ENCODE measurements at regions not wholly inside any gene's neighbourhood (a gene's known extent, or its start where the extent isn't known, plus 50 kb on each side); places are given as distances from the start of the nearest gene placed in this dataset.

- H3K27ac Mint-ChIP-seq = no peak overlapping the region
Observed at GRCh38 chr10:46230615-46231014, 56.2 kb upstream of the ANTXRL start.

GRCh38 chr10:46231087-46231486 lies 55.7 kb upstream of the ANTXRL start:
- Mint-ChIP-seq H3K27ac (no peak overlapping the region), H3K4me1 (peaks cover 6% of the 10 kb centered on the region), H3K27me3 (no peaks in the 10 kb centered on the region), H3K4me3 (no peak overlapping the region), H3K9me3 (ENCODE audit: low read depth) (peaks cover 7% of the 10 kb centered on the region), H3K36me3 (ENCODE audit: low read depth) (peaks cover 24% of the 10 kb centered on the region)
- DNase-seq (peak; percentile 1), ATAC-seq (no peak)
- POLR2A ChIA-PET = no interaction called here
- intact Hi-C loops (cut with DNase I, micrococcal nuclease) = no loop called here
- CTCF ChIA-PET = interaction anchor here (1.0 kb wide), 1 partner anchor 11 kb away, joined by 4 read pairs; no protein-coding TSS in a partner anchor

More at GRCh38 chr10:46230615-46231014, 56.2 kb upstream of the ANTXRL start:
- peaks cover 7% of the 10 kb centered on the region for H3K9me3 Mint-ChIP-seq (ENCODE audit: low read depth)
- ChIA-PET POLR2A (no interaction called here), CTCF (interaction anchor here (2.2 to 2.4 kb wide), 2 partner anchors 24 to 27 kb away, joined by 14 to 16 read pairs; no protein-coding TSS in a partner anchor)
- H3K4me3 Mint-ChIP-seq = no peak overlapping the region
- H3K36me3 Mint-ChIP-seq (ENCODE audit: low read depth) = peaks cover 24% of the 10 kb centered on the region
- H3K4me1 Mint-ChIP-seq = peaks cover 6% of the 10 kb centered on the region
- ATAC-seq (no peak), DNase-seq (no peak)
- intact Hi-C loops (cut with DNase I, micrococcal nuclease) = no loop called here
- no peaks in the 10 kb centered on the region for H3K27me3 Mint-ChIP-seq

- ChIA-PET POLR2A (no interaction called here), CTCF (interaction anchor here (1.0 kb wide), 1 partner anchor 10 kb away, joined by 4 read pairs; no protein-coding TSS in a partner anchor)
- Mint-ChIP-seq H3K9me3 (ENCODE audit: low read depth) (peaks cover 7% of the 10 kb centered on the region), H3K27me3 (no peaks in the 10 kb centered on the region), H3K4me3 (no peak overlapping the region), H3K27ac (no peak overlapping the region), H3K4me1 (peaks cover 6% of the 10 kb centered on the region), H3K36me3 (ENCODE audit: low read depth) (peaks cover 24% of the 10 kb centered on the region)
- intact Hi-C loops (cut with DNase I, micrococcal nuclease) = no loop called here
- peak; percentile 1 for DNase-seq
- ATAC-seq = no peak
Observed at GRCh38 chr10:46232084-46232483, 54.7 kb upstream of the ANTXRL start.

- CTCF ChIA-PET = no interaction called here
- ATAC-seq = no peak
- Mint-ChIP-seq H3K4me3 (no peak overlapping the region), H3K27me3 (no peaks in the 10 kb centered on the region), H3K36me3 (ENCODE audit: low read depth) (peaks cover 24% of the 10 kb centered on the region), H3K4me1 (peaks cover 6% of the 10 kb centered on the region), H3K27ac (no peak overlapping the region), H3K9me3 (ENCODE audit: low read depth) (peaks cover 7% of the 10 kb centered on the region)
- POLR2A ChIA-PET = no interaction called here
- no peak for DNase-seq
- intact Hi-C loops (cut with DNase I, micrococcal nuclease) = no loop called here
Observed at GRCh38 chr10:46232666-46233065, 54.1 kb upstream of the ANTXRL start.

- peak overlapping the region; percentile 1 for H3K27ac Mint-ChIP-seq
- H3K4me1 Mint-ChIP-seq = peaks cover 6% of the 10 kb centered on the region
- peaks cover 25% of the 10 kb centered on the region for H3K36me3 Mint-ChIP-seq (ENCODE audit: low read depth)
- peaks cover 7% of the 10 kb centered on the region for H3K9me3 Mint-ChIP-seq (ENCODE audit: low read depth)
- H3K27me3 Mint-ChIP-seq = no peaks in the 10 kb centered on the region
- ChIA-PET POLR2A (no interaction called here), CTCF (interaction anchor here (1.0 kb wide), 1 partner anchor 24 kb away, joined by 3 read pairs; no protein-coding TSS in a partner anchor)
- ATAC-seq (no peak), DNase-seq (no peak)
- intact Hi-C loops (cut with DNase I, micrococcal nuclease) = no loop called here
- no peak overlapping the region for H3K4me3 Mint-ChIP-seq
Observed at GRCh38 chr10:46233181-46233580, 53.6 kb upstream of the ANTXRL start.

GRCh38 chr10:46234026-46234425 lies 52.8 kb upstream of the ANTXRL start:
- no peak for ATAC-seq
- no peaks in the 10 kb centered on the region for H3K27me3 Mint-ChIP-seq
- peaks cover 7% of the 10 kb centered on the region for H3K9me3 Mint-ChIP-seq (ENCODE audit: low read depth)
- POLR2A ChIA-PET = interaction anchor here (0.6 kb wide), 1 partner anchor 492 kb away, joined by 3 read pairs; no protein-coding TSS in a partner anchor
- intact Hi-C loops (cut with DNase I, micrococcal nuclease) = no loop called here
- no peak for DNase-seq
- H3K36me3 Mint-ChIP-seq (ENCODE audit: low read depth) = peaks cover 30% of the 10 kb centered on the region
- no peak overlapping the region for H3K4me3 Mint-ChIP-seq
- no peak overlapping the region for H3K27ac Mint-ChIP-seq
- CTCF ChIA-PET = interaction anchor here (0.6 to 1.0 kb wide), 2 partner anchors 23 to 33 kb away, joined by 3 read pairs; no protein-coding TSS in a partner anchor
- peaks cover 8% of the 10 kb centered on the region for H3K4me1 Mint-ChIP-seq

- H3K36me3 Mint-ChIP-seq (ENCODE audit: low read depth) = peaks cover 27% of the 10 kb centered on the region
- H3K27ac Mint-ChIP-seq = no peak overlapping the region
- ChIA-PET CTCF (interaction anchor here (0.6 kb wide), 1 partner anchor 32 kb away, joined by 3 read pairs; no protein-coding TSS in a partner anchor), POLR2A (no interaction called here)
- ATAC-seq = no peak
- peaks cover 7% of the 10 kb centered on the region for H3K9me3 Mint-ChIP-seq (ENCODE audit: low read depth)
- no peaks in the 10 kb centered on the region for H3K27me3 Mint-ChIP-seq
- no peak for DNase-seq
- peaks cover 7% of the 10 kb centered on the region for H3K4me1 Mint-ChIP-seq
- no peak overlapping the region for H3K4me3 Mint-ChIP-seq
- intact Hi-C loops (cut with DNase I, micrococcal nuclease) = loop anchor here in 1 of 2 experiments (1.0 kb wide), 1 partner anchor 11 kb away; no protein-coding TSS in a partner anchor
Observed at GRCh38 chr10:46234431-46235060, 52.3 kb upstream of the ANTXRL start.

- POLR2A ChIA-PET = no interaction called here
- no peak overlapping the region for H3K27ac Mint-ChIP-seq
- peaks cover 25% of the 10 kb centered on the region for H3K36me3 Mint-ChIP-seq (ENCODE audit: low read depth)
- ATAC-seq (no peak), DNase-seq (no peak)
- CTCF ChIA-PET = interaction anchor here (0.8 kb wide), 1 partner anchor 9 kb away, joined by 3 read pairs; no protein-coding TSS in a partner anchor
- H3K4me1 Mint-ChIP-seq = peaks cover 12% of the 10 kb centered on the region
- no peaks in the 10 kb centered on the region for H3K27me3 Mint-ChIP-seq
- H3K9me3 Mint-ChIP-seq (ENCODE audit: low read depth) = peaks cover 3% of the 10 kb centered on the region
- intact Hi-C loops (cut with DNase I, micrococcal nuclease) = loop anchor here in 1 of 2 experiments (1.0 kb wide), 1 partner anchor 13 kb away; no protein-coding TSS in a partner anchor
- H3K4me3 Mint-ChIP-seq = no peak overlapping the region
Observed at GRCh38 chr10:46235705-46236545, 50.9 kb upstream of the ANTXRL start.

- H3K4me3 Mint-ChIP-seq = no peak overlapping the region
- DNase-seq = no peak
- peak overlapping the region; percentile 32 for H3K27ac Mint-ChIP-seq
- ChIA-PET POLR2A (no interaction called here), CTCF (interaction anchor here (0.8 kb wide), 1 partner anchor 10 kb away, joined by 3 read pairs; no protein-coding TSS in a partner anchor)
- H3K9me3 Mint-ChIP-seq (ENCODE audit: low read depth) = peaks cover 3% of the 10 kb centered on the region
- ATAC-seq = no peak
- no peaks in the 10 kb centered on the region for H3K27me3 Mint-ChIP-seq
- H3K4me1 Mint-ChIP-seq = peaks cover 15% of the 10 kb centered on the region
- intact Hi-C loops (cut with DNase I, micrococcal nuclease) = no loop called here
- peaks cover 28% of the 10 kb centered on the region for H3K36me3 Mint-ChIP-seq (ENCODE audit: low read depth)
Observed at GRCh38 chr10:46236546-46236887, 50.3 kb upstream of the ANTXRL start.

- intact Hi-C loops (cut with DNase I, micrococcal nuclease) = no loop called here
- CTCF ChIA-PET = interaction anchor here (0.8 to 2.7 kb wide), 3 partner anchors 8 to 14 kb away, joined by 3 to 16 read pairs (median 3); no protein-coding TSS in a partner anchor
- DNase-seq = no peak
Observed at GRCh38 chr10:46236941-46237681, 49.7 kb upstream of the ANTXRL start.

More at GRCh38 chr10:46236941-46237681, 49.7 kb upstream of the ANTXRL start:
- peaks cover 30% of the 10 kb centered on the region for H3K36me3 Mint-ChIP-seq (ENCODE audit: low read depth)
- no peak overlapping the region for H3K4me3 Mint-ChIP-seq
- H3K27me3 Mint-ChIP-seq = no peaks in the 10 kb centered on the region
- H3K4me1 Mint-ChIP-seq = peaks cover 15% of the 10 kb centered on the region
- H3K27ac Mint-ChIP-seq = no peak overlapping the region
- peaks cover 7% of the 10 kb centered on the region for H3K9me3 Mint-ChIP-seq (ENCODE audit: low read depth)
- ATAC-seq = no peak
- POLR2A ChIA-PET = no interaction called here

Data from activated CD4-positive, alpha-beta T cell treated with anti-CD3 and anti-CD28 coated beads for 36 hours (primary cell).